GM19395 (cell line): ENCODE measurements at regions not wholly inside any gene's neighbourhood (a gene's known extent, or its start where the extent isn't known, plus 50 kb on each side); places are given as distances from the start of the nearest gene placed in this dataset.
"Not testable (repeated sequence)": the region's sequence is repeated elsewhere in the genome, so short reads cannot be mapped to it uniquely, and the experiment has no call there.

Experiments used
- ATAC-seq: cut with Tn5 transposase; IDR thresholded peaks from one replicate; pipeline ENCODE4 v1.9.1; 2021; ENCODE audit warnings: mild to moderate bottlenecking, moderate library complexity; ENCODE audit not compliant: unreplicated experiment

DNA sequence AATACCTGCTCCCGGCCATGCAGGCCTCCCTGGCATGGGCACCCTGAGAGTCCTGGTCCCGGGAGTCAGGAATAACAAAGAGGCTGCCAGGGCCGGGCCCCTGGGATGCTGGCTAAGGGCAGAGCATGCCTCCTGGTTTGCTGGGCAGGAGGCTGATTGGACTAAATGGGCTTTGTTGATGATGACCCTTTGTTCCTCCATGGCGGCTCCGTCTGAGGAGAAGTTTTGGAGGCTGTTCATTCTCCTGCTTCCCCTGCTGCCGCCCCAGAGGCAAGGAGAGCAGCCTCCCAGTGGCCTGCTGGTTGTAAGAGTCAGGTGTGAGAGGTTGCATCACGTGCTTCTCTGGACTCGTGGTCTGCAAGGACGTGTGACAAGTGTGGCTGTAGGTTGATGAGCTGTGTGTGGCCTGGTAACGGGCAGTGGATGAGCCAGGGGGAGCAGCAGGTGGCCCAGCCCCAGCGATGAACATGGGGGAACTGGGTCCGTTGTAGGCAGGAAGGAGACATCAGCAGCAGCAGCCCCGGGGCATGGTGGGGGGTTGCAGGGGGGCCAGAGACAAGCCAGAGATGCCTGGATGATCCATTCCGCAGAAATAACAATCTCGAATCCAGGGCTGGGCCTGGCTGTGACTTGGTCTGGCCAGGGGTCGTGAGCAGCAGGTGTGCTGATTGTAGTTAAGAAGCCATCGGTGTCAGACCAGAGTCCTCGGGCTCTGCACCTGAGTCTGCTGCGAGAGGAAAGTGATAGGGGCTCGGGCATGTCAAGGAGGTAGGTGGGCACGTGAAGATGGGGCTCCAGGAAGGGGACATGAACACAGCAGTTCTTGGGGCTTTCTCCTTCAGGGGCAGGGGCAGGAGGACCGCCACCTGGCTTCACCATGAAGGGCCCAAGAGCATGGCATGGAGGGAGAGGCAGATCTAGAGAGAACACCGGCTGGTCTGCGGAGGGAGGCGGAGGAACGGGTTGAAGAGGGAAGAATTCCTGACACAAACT, 101.4 kb downstream of the TNFRSF13B start:
- ATAC-seq, result no peak

DNA sequence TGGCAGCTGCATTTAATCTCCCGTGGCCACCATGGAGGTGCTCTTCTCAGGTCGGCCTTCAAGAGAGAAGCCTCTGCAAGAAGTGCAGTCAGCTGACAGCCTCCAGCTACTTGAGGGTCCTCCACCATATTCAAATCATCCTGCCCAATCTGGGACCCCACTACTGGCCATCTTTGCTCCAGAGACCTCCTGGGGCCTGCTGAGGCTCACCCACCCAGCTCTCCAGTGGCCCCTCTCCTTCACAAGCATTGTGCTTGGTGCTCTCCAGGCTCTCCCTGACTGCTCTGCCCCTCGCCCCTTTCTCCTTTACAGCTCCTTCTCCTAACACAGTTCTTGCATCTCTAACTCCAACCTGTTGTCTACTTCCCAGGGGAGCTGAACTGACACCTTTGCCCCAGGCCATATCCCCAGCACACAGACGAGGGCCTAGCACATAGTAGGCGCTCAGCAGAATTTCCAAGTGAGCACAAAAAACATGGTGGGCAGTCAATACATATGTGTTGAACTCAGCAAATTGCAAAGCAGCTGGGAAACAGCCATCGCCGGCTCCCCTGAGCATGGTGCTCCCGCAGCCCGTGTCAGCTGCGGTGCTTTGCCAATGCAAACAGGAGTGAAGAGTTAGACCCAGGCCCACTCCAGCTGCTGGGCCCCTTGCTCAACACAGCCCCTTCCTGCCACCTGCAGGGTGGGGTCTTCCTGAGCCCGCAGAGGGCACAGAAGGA, 102.2 kb downstream of the TNFRSF13B start:
- not testable (repeated sequence) for ATAC-seq

- not testable (repeated sequence) for ATAC-seq
Measured at GRCh38 chr17:16868616-16869015, 103.3 kb downstream of the TNFRSF13B start.

DNA sequence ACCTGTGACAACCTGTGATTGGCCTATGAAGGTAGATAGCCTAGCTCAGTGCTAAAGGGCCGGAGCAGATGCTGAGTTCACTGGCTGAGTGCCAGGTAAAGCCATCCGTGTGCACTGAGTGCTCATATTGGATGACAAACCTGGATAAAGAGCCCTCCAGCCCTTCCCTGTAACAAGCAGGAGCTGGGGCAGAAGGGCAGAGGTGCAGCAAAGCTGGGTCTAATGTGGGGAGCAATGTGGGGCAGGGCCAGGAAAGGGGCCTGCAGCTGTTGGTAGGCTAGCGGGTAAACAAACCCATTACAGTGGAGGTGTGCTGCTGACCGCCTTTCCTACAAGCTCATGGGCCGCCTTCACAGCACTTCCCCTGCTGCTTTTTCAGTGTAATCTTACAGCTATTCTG, 104.4 kb downstream of the TNFRSF13B start:
- not testable (repeated sequence) for ATAC-seq

- not testable (repeated sequence) for ATAC-seq
Measured at GRCh38 chr17:16866841-16867240, 105.1 kb downstream of the TNFRSF13B start.

DNA sequence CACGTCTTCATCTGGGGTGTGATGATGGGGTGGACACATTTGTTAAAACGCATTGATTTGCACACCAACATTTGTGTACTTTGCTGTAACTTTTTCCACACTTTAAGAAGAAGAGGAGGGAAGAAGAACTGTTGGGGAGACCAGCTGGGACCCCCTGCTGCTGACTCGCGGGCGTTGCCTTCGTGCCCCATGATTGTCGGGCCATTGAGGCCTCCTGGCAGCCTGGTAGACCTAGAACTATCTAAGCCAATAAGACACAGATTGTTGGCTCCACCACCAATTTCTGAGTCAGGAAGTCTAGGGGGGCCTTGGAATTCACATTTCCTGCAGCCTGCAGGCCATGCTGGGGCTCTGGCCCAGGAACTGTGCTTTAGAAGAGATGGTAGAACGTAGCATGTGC, 105.5 kb downstream of the TNFRSF13B start:
- no peak for ATAC-seq

DNA sequence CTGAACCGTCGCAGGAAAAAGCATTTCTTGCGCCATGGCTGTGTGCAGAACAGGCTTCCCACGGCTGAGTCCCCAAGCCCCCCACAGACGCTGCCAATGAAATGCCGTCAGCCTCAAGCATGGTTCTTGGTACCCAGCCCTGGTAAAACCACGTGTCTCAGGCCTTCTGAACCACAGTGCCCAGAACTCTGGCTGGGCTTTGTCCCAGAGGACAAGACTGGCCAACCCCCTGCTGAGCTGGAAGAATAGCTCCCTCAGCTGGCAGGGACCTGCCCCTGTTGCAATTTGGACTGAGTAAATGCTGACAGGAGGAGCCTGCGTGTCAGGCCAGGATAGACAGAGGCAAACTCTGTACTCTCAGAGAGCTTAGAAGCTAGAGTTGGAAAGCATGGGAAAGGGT, 106.2 kb downstream of the TNFRSF13B start:
- ATAC-seq, result not testable (repeated sequence)

- ATAC-seq, result not testable (repeated sequence)
Measured at GRCh38 chr17:16865077-16865613, 106.8 kb downstream of the TNFRSF13B start.

GRCh38 chr17:16864462-16865076, 107.3 kb downstream of the TNFRSF13B start:
- not testable (repeated sequence) for ATAC-seq

- ATAC-seq, result not testable (repeated sequence)
Measured at GRCh38 chr17:16861152-16861551, 110.8 kb downstream of the TNFRSF13B start.

GRCh38 chr17:16860467-16860866, 111.5 kb downstream of the TNFRSF13B start:
- not testable (repeated sequence) for ATAC-seq

- ATAC-seq, result not testable (repeated sequence)
Measured at GRCh38 chr17:16859515-16859914, 112.4 kb downstream of the TNFRSF13B start.

DNA sequence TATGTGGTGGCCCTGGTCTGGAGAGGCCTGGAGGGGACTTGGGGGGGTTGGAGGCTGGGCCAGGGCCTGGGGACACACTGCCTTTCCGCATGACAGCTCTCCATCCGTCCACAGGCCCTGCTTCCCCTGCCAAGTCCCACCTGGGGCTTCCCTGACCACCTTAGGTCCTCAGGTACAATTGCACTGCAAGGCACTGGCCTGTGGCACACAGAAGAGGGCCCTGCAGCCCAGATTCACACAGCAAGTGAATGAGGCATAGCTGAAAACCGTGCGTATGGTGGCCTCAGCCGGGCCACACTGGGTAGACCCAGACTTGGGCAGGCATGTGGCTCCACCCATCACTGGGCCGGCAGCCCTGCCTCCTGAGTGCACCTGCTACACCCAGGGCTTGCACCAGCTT, 114.2 kb downstream of the TNFRSF13B start:
- ATAC-seq, result not testable (repeated sequence)

- not testable (repeated sequence) for ATAC-seq
Measured at GRCh38 chr17:16856846-16857245, 115.1 kb downstream of the TNFRSF13B start.

GRCh38 chr17:16856171-16856570, 115.7 kb downstream of the TNFRSF13B start:
- ATAC-seq, result not testable (repeated sequence)

GRCh38 chr17:16854636-16855035, 117.3 kb downstream of the TNFRSF13B start:
- ATAC-seq, result not testable (repeated sequence)

DNA sequence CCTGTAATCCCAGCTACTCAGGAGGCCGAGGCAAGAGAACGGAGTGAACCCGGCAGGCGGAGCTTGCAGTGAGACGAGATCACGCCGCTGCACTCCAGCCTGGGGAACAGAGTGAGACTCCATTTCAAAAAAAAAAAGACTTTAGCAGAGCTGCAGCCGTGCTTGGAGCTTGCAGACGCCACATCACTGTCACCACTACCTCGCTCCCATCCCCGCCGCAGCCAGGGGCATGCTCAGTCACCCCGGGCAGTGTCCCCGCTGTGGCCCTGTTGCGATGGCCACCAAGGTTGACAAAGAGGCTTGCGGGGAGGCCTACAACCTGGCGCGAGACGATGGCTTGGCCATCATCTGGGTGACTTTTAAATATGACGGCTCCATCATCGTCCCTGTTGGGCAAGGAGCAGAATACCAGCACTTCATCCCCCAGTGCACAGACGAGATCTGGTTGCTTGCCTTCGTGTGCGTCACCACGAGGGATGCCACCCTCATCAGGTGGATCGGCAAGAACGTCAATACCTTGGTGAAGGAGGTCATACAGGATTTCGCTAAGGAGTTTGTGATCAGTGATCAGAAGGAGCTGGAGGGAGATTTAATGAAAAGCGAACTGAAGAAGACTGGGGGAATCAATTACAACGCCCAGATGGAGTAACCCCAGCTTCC, 118.1 kb downstream of the TNFRSF13B start:
- ATAC-seq, result no peak

DNA sequence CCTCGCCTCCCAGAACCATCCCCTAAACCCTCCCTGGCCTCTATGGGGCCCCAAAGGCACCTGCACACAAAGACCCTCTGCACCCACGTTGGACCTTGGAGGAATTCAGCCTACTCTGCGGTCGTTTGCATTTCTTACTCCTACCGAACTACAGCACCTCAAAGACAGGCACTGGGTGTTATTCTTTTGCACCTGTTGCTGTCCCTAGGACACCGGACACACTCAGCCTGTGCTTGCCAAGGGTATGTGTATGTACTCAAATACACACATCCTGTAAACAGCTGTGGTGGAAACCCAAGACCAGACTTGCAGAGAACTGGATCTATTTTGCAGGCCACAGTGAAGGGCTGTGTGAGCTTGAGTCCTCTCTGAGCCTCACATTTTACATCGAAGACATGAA, 122.1 kb downstream of the TNFRSF13B start:
- not testable (repeated sequence) for ATAC-seq

DNA sequence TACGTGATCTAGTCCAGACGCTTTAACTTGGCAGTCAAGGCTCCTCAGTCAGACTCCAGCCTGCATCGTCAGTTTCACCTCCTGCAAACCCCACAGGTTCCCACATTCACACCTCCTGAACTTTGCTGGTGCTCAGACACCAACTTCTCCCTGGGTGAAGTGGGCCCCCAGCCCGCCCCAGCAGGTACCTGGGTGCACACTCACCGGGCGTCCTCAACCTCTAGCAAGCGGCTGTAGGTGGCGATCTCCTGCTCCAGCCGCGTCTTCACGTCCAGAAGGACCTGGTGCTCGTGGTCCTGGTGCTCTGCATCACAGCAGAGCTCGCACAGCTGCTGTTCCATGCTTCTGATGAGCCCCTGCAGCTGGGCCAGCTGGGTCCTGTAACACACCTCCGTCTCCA, 122.9 kb downstream of the TNFRSF13B start:
- ATAC-seq, result not testable (repeated sequence)

DNA sequence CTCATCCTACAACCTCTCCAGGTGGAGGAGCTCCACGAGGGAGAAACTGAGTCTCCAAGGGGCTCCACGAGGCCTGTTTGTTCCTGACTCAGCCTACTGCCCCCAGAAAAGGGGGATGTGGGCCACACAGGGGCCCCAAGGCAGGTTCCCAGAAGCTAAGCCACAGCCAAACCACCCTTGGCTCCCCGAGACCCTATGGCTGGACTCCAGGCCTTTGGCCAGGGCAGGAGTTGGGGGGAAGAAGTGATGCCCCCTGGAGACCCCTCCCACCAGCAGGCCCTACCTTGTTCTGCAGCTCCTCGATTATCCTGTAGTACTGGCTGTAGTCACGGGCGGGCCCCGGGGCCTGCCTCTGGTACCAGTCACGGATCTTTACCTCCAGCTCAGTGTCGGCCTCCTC, 126.8 kb downstream of the TNFRSF13B start:
- not testable (repeated sequence) for ATAC-seq
